HCT116 (cell line): ENCODE measurements at regions not wholly inside any gene's neighbourhood (a gene's known extent, or its start where the extent isn't known, plus 50 kb on each side); places are given as distances from the start of the nearest gene placed in this dataset.

Experiments
- POLR2A ChIP-seq: IDR thresholded peaks from 2 replicates; pipeline ENCODE4 v1.7.0; 2011; ENCODE audit warnings: borderline replicate concordance; ENCODE audit not compliant: insufficient read depth, insufficient read length; ENCODE audit errors: extremely low read depth
- POLR2AphosphoS5 ChIP-seq: IDR thresholded peaks from 2 replicates; pipeline ENCODE4 v1.6.1; 2011; ENCODE audit warnings: mild to moderate bottlenecking, low read depth, low read length, moderate library complexity
- ZBTB33 ChIP-seq: IDR thresholded peaks from 2 replicates; pipeline ENCODE4 v1.6.1; 2011; ENCODE audit warnings: mild to moderate bottlenecking, low read length, moderate library complexity; ENCODE audit not compliant: insufficient replicate concordance; ENCODE audit errors: extremely low read depth
- TF ChIP-seq, protein P1 (sequence below), 3 experiments: fragments of 200-600 bp in 1 of 3; sonication (generic) in 1 of 3; IDR thresholded peaks in 2 of 3; conservative IDR thresholded peaks in 1 of 3; 2 replicates each; pipeline ENCODE4 v1.5.1; 2012 to 2017; ENCODE audit warnings: low read depth in 2 of 3, low read length in 2 of 3, antibody characterized with exemption in 1 of 3, borderline replicate concordance in 1 of 3, control low read depth in 1 of 3, mild to moderate bottlenecking in 1 of 3, mixed read lengths in 1 of 3, mixed run types in 1 of 3, moderate library complexity in 1 of 3; ENCODE audit not compliant: insufficient read depth in 1 of 3

GRCh38 chr3:160084998-160085397 lies 96.4 kb downstream of the IL12A start:
- TF ChIP-seq POLR2AphosphoS5 (no peak), ZBTB33 (no peak), POLR2A (no peak)
- TF ChIP-seq, protein P1, sequence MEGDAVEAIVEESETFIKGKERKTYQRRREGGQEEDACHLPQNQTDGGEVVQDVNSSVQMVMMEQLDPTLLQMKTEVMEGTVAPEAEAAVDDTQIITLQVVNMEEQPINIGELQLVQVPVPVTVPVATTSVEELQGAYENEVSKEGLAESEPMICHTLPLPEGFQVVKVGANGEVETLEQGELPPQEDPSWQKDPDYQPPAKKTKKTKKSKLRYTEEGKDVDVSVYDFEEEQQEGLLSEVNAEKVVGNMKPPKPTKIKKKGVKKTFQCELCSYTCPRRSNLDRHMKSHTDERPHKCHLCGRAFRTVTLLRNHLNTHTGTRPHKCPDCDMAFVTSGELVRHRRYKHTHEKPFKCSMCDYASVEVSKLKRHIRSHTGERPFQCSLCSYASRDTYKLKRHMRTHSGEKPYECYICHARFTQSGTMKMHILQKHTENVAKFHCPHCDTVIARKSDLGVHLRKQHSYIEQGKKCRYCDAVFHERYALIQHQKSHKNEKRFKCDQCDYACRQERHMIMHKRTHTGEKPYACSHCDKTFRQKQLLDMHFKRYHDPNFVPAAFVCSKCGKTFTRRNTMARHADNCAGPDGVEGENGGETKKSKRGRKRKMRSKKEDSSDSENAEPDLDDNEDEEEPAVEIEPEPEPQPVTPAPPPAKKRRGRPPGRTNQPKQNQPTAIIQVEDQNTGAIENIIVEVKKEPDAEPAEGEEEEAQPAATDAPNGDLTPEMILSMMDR (IDR thresholded peaks at IDR 0.05 in 2 of 3, conservative IDR thresholded peaks at IDR 0.05 in 1 of 3; ENCODE audit: borderline replicate concordance in 1 of 3, insufficient read depth in 1 of 3, low read depth in 2 of 3, low read length in 2 of 3) = no peak
